GM12878 (cell line): ENCODE measurements at regions not wholly inside any gene's neighbourhood (a gene's known extent, or its start where the extent isn't known, plus 50 kb on each side); places are given as distances from the start of the nearest gene placed in this dataset.

ENCODE experiments used
- ATAC-seq: fragments of 200-7000 bp; cut with Tn5 transposase; 3 replicates; pipeline ENCODE4 v1.9.1; 2020; ENCODE audit warnings: mild to moderate bottlenecking, moderate library complexity
- BruUV-seq: library from RNA; stranded (reverse); fragments of 400-500 nt; replicated peaks from 2 replicates; lab custom pipeline; 2021; lab: Mats Ljungman, UMichigan
- CTCF ChIA-PET: fragments of 300-600 bp; sonication (Branson Sonifier 250); formaldehyde crosslinking; extraction: SDS; loops from one replicate; lab custom pipeline; 2021; ENCODE audit warnings: inconsistent platforms; lab: Yijun Ruan, JAX
- POLR2A ChIA-PET: fragments of 350-600 bp; formaldehyde crosslinking; extraction: SDS; loops from one replicate; lab custom pipeline; 2021; ENCODE audit warnings: inconsistent platforms; lab: Charles Lee
- RAD21 ChIA-PET: fragments of 300-600 bp; sonication (Branson Sonifier 250); formaldehyde crosslinking; loops from one replicate; lab custom pipeline; 2023; ENCODE audit warnings: antibody characterized with exemption; ENCODE audit not compliant: unreplicated experiment; lab: Charles Lee
- SMC1A ChIA-PET: fragments of 300-600 bp; sonication (Branson Sonifier 250); formaldehyde crosslinking; loops from one replicate; lab custom pipeline; 2023; ENCODE audit not compliant: unreplicated experiment, uncharacterized antibody; lab: Charles Lee
- DNase-seq: peaks from one replicate; pipeline ENCODE4 v3.0.0-alpha.2; 2011; ENCODE audit warnings: low read depth, low spot score
- FAIRE-seq: peaks from 3 replicates; lab custom pipeline; 2011; peaks lifted over from hg19 to GRCh38; lab: Jason Lieb, UNC
- H2AFZ ChIP-seq: 2 replicates; pipeline ENCODE4 v1.6.0; 2011; ENCODE audit warnings: low read depth, low read length, control low read depth; ENCODE audit not compliant: control insufficient read depth
- H3K27ac ChIP-seq: 2 replicates; pipeline ENCODE4 v1.5.1; 2011; ENCODE audit warnings: control low read depth; ENCODE audit not compliant: control insufficient read depth, insufficient read depth
- H3K27me3 ChIP-seq, 2 experiments: replicated peaks in 1 of 2; 2 replicates each; pipeline versions ENCODE4 v1.6.0 to v1.6.1; 2011; ENCODE audit warnings: low read length in 1 of 2; ENCODE audit not compliant: control insufficient read depth in 2 of 2, insufficient read depth in 2 of 2
- H3K36me3 ChIP-seq, 2 experiments: 2 replicates each; pipeline ENCODE4 v1.5.1; 2011; ENCODE audit warnings: low read length in 1 of 2; ENCODE audit not compliant: control insufficient read depth in 2 of 2, insufficient read depth in 2 of 2
- H3K4me1 ChIP-seq: 2 replicates; pipeline ENCODE4 v1.6.1; 2011; ENCODE audit warnings: mild to moderate bottlenecking, low read length, moderate library complexity, mixed read lengths; ENCODE audit not compliant: control insufficient read depth, insufficient read depth
- H3K4me2 ChIP-seq: 2 replicates; pipeline ENCODE4 v1.6.0; 2011; ENCODE audit warnings: control low read depth; ENCODE audit not compliant: control insufficient read depth, insufficient read depth
- H3K4me3 ChIP-seq: fragments of 200-600 bp; sonication (generic); 2 replicates; pipeline ENCODE4 v1.5.1; 2016
- H3K79me2 ChIP-seq: 2 replicates; pipeline ENCODE4 v1.6.0; 2011; ENCODE audit warnings: low read length; ENCODE audit not compliant: control insufficient read depth, insufficient read depth
- H3K9ac ChIP-seq: 2 replicates; pipeline ENCODE4 v1.8.0; 2011; ENCODE audit warnings: low read length, control low read depth, mixed read lengths; ENCODE audit not compliant: control insufficient read depth, insufficient read depth
- H3K9me3 ChIP-seq: replicated peaks from 3 replicates; pipeline ENCODE4 v1.5.1; 2011; ENCODE audit warnings: mild to moderate bottlenecking, low read length; ENCODE audit not compliant: control insufficient read depth, insufficient read depth
- H4K20me1 ChIP-seq: 2 replicates; pipeline ENCODE4 v1.6.0; 2011; ENCODE audit not compliant: control insufficient read depth, insufficient read depth
- BCL11A ChIP-seq: IDR thresholded peaks from 2 replicates; pipeline ENCODE4 v1.6.1; 2011; ENCODE audit warnings: low read depth, low read length
- E2F8 ChIP-seq: fragments of 450-650 bp; IDR thresholded peaks from 2 replicates; pipeline ENCODE4 v1.6.1; 2018; ENCODE audit warnings: mild to moderate bottlenecking, low read depth, moderate library complexity; ENCODE audit not compliant: partially characterized antibody
- IRF5 ChIP-seq: fragments of 450-650 bp; IDR thresholded peaks from 2 replicates; pipeline ENCODE4 v1.6.1; 2017; ENCODE audit warnings: borderline replicate concordance
- KDM1A ChIP-seq: fragments of 200-600 bp; sonication (generic); IDR thresholded peaks from 2 replicates; pipeline ENCODE4 v1.6.1; 2016; ENCODE audit warnings: borderline replicate concordance
- MEF2B ChIP-seq: fragments of 450-650 bp; IDR thresholded peaks from 2 replicates; pipeline ENCODE4 v1.6.1; 2018; ENCODE audit warnings: mild to moderate bottlenecking, moderate library complexity; ENCODE audit not compliant: partially characterized antibody, poor library complexity, severe bottlenecking
- MYB ChIP-seq: fragments of 150-350 bp; IDR thresholded peaks from 2 replicates; pipeline ENCODE4 v1.6.1; 2014; ENCODE audit warnings: mild to moderate bottlenecking, low read depth, low read length, borderline replicate concordance
- NR2F1 ChIP-seq: fragments of 450-650 bp; conservative IDR thresholded peaks from 2 replicates; pipeline ENCODE4 v1.6.1; 2017; ENCODE audit warnings: mild to moderate bottlenecking
- TBL1XR1 ChIP-seq: IDR thresholded peaks from 2 replicates; pipeline ENCODE4 v1.6.1; 2012; ENCODE audit warnings: low read depth, low read length, improper control_type of control experiment
- TCF12 ChIP-seq: IDR thresholded peaks from 2 replicates; pipeline ENCODE4 v1.6.1; 2011; ENCODE audit warnings: low read depth, mild to moderate bottlenecking, low read length
- ZNF24 ChIP-seq: fragments of 450-650 bp; IDR thresholded peaks from 2 replicates; pipeline ENCODE4 v1.6.1; 2017; ENCODE audit warnings: antibody characterized with exemption, mild to moderate bottlenecking
- WGBS: methylation state at CpG from one replicate; pipeline ENCODE4 v1.1.6; 2016; ENCODE audit warnings: low lambda C conversion rate; ENCODE audit not compliant: insufficient replicate concordance, insufficient coverage; ENCODE audit errors: missing lambda C conversion rate; 5-methylcytosine and 5-hydroxymethylcytosine counted together
- in situ Hi-C: fragments of 300-500 bp; cut with MboI; formaldehyde crosslinking; loops from 9 replicates; pipeline ENCODE4 v1.14.3; 2018; ENCODE audit warnings: mixed read lengths
- intact Hi-C: fragments of 100-400 bp; cut with micrococcal nuclease; formaldehyde crosslinking; loops from one replicate; pipeline ENCODE4 v1.14.2; 2022; ENCODE audit not compliant: unreplicated experiment
- TF ChIP-seq, protein P1 (sequence below): IDR thresholded peaks from 2 replicates; pipeline ENCODE4 v1.6.1; 2012; ENCODE audit warnings: low read depth, low read length, improper control_type of control experiment

GRCh38 chr7:52571026-52571425, 464.4 kb upstream of the POM121L12 start:
- FAIRE-seq (no peak), ATAC-seq (no peak), DNase-seq (no peak)
- H3K9me3 ChIP-seq: no peaks in the 10 kb centered on the region
- intact Hi-C loops (no loop called here), in situ Hi-C loops (no loop called here)
- no TSS peak for BruUV-seq
- no peak overlapping the region for H3K4me3 ChIP-seq
- no peak for TF ChIP-seq MEF2B
- TF ChIP-seq, protein P1, sequence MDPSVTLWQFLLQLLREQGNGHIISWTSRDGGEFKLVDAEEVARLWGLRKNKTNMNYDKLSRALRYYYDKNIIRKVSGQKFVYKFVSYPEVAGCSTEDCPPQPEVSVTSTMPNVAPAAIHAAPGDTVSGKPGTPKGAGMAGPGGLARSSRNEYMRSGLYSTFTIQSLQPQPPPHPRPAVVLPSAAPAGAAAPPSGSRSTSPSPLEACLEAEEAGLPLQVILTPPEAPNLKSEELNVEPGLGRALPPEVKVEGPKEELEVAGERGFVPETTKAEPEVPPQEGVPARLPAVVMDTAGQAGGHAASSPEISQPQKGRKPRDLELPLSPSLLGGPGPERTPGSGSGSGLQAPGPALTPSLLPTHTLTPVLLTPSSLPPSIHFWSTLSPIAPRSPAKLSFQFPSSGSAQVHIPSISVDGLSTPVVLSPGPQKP: no peak
- TF ChIP-seq IRF5: no peak
- TF ChIP-seq NR2F1: no peak
- TF ChIP-seq MYB: no peak
- no peak for TF ChIP-seq BCL11A
- TF ChIP-seq E2F8: no peak
- TF ChIP-seq ZNF24: no peak
- TF ChIP-seq TBL1XR1: no peak
- TF ChIP-seq KDM1A: no peak
- TF ChIP-seq TCF12: no peak
- ChIA-PET CTCF (no interaction called here), RAD21 (no interaction called here), SMC1A (no interaction called here), POLR2A (no interaction called here)
- H4K20me1 ChIP-seq: no peaks in the 10 kb centered on the region
- no peak overlapping the region for H2AFZ ChIP-seq
- H3K4me1 ChIP-seq: no peaks in the 10 kb centered on the region
- 25% methylated on average over 3 of the region's 3 CpGs for WGBS
- no peaks in the 10 kb centered on the region for H3K36me3 ChIP-seq
- no peak overlapping the region for H3K4me2 ChIP-seq
- no peak overlapping the region for H3K27ac ChIP-seq
- H3K27me3 ChIP-seq: no peaks in the 10 kb centered on the region
- no peaks in the 10 kb centered on the region for H3K79me2 ChIP-seq
- no peak overlapping the region for H3K9ac ChIP-seq
